Cardiac muscle cell (in vitro differentiated cells and primary cell): ENCODE measurements at regions not wholly inside any gene's neighbourhood (a gene's known extent, or its start where the extent isn't known, plus 50 kb on each side); places are given as distances from the start of the nearest gene placed in this dataset.

Experiments used
- DNase-seq, 2 donors: peaks; one replicate each; pipeline versions ENCODE4 v3.0.0 to v3.0.0-alpha.2; 2010 to 2017; ENCODE audit warnings: low read depth in 1 of 2, low spot score in 1 of 2
- H3K27ac ChIP-seq: fragments of 200-600 bp; sonication (generic); 2 replicates; pipeline ENCODE4 v1.5.1; 2016
- H3K27me3 ChIP-seq: fragments of 200-600 bp; sonication (generic); 2 replicates; pipeline ENCODE4 v1.6.0; 2016; ENCODE audit warnings: control low read depth
- H3K36me3 ChIP-seq: fragments of 200-600 bp; sonication (generic); 2 replicates; pipeline ENCODE4 v1.5.1; 2016; ENCODE audit warnings: control low read depth
- H3K4me1 ChIP-seq: fragments of 200-600 bp; sonication (generic); 2 replicates; pipeline ENCODE4 v1.8.1; 2017; ENCODE audit warnings: low read depth, mild to moderate bottlenecking, mixed run types
- H3K4me3 ChIP-seq: fragments of 200-600 bp; sonication (generic); 2 replicates; pipeline ENCODE4 v1.5.1; 2016; ENCODE audit warnings: mild to moderate bottlenecking
- H3K9me3 ChIP-seq: fragments of 200-600 bp; sonication (generic); 2 replicates; pipeline ENCODE4 v1.5.1; 2017; ENCODE audit warnings: low read depth, mild to moderate bottlenecking, control low read depth
- TF ChIP-seq, protein P1 (sequence below): IDR thresholded peaks from 2 replicates; pipeline ENCODE4 v1.5.1; 2012; ENCODE audit warnings: low read depth, mild to moderate bottlenecking, low read length

- Histone ChIP-seq H3K4me1 (no peaks in the 10 kb centered on the region), H3K27me3 (no peaks in the 10 kb centered on the region), H3K36me3 (no peaks in the 10 kb centered on the region), H3K27ac (no peak overlapping the region), H3K4me3 (no peak overlapping the region), H3K9me3 (no peaks in the 10 kb centered on the region)
- TF ChIP-seq, protein P1, sequence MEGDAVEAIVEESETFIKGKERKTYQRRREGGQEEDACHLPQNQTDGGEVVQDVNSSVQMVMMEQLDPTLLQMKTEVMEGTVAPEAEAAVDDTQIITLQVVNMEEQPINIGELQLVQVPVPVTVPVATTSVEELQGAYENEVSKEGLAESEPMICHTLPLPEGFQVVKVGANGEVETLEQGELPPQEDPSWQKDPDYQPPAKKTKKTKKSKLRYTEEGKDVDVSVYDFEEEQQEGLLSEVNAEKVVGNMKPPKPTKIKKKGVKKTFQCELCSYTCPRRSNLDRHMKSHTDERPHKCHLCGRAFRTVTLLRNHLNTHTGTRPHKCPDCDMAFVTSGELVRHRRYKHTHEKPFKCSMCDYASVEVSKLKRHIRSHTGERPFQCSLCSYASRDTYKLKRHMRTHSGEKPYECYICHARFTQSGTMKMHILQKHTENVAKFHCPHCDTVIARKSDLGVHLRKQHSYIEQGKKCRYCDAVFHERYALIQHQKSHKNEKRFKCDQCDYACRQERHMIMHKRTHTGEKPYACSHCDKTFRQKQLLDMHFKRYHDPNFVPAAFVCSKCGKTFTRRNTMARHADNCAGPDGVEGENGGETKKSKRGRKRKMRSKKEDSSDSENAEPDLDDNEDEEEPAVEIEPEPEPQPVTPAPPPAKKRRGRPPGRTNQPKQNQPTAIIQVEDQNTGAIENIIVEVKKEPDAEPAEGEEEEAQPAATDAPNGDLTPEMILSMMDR: no peak
- DNase-seq: no peak
Observed at GRCh38 chr1:209224886-209225285, 358.6 kb upstream of the CAMK1G start.

DNA sequence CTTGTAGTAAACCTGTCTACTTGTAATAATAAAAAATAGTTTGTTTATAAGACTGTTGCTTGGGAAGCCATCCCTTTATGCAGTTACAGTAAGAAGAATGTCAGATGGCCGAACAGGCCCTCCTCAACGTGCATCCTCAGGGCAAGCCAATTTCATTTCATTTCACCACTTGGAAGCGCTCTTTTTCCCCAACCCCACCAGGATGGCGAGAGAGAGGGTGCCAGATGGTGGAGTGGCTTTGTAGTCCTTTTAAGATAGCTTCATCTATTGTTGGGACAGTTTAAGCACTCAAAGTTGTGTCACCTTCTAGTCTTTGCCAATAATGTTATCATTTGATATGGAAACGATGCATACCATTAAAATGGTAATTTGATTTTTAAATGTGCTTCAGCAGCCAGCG lies 356.3 kb upstream of the CAMK1G start:
- Histone ChIP-seq H3K36me3 (no peaks in the 10 kb centered on the region), H3K4me3 (no peak overlapping the region), H3K4me1 (no peaks in the 10 kb centered on the region), H3K27me3 (no peaks in the 10 kb centered on the region), H3K27ac (no peak overlapping the region), H3K9me3 (no peaks in the 10 kb centered on the region)
- TF ChIP-seq, protein P1: no peak
- no peak for DNase-seq

DNA sequence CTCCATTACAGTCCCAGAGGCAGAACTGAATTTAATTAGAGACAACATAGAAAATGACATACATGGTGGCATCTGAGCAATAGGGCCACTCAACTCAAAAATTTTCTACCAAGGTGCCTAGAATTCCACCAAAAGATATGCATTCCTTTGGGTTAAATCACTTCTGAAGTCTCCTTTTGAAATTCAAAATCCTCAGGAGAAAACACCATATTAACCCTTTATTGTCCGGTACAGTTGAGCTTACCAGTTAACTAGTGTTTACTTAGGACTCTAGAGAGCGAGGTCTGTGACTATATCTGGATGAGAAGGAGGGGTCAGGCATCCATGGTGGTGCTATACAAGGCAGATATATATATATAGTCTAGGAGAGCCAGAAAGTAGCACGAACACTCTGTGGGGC lies 355.6 kb upstream of the CAMK1G start:
- Histone ChIP-seq H3K4me1 (no peaks in the 10 kb centered on the region), H3K4me3 (no peak overlapping the region), H3K27me3 (no peaks in the 10 kb centered on the region), H3K36me3 (no peaks in the 10 kb centered on the region), H3K9me3 (no peaks in the 10 kb centered on the region), H3K27ac (no peak overlapping the region)
- no peak for DNase-seq
- TF ChIP-seq, protein P1: no peak

GRCh38 chr1:209229494-209230061 lies 353.9 kb upstream of the CAMK1G start:
- no peaks in the 10 kb centered on the region for H3K9me3 ChIP-seq
- H3K27me3 ChIP-seq: no peaks in the 10 kb centered on the region
- H3K4me3 ChIP-seq: no peak overlapping the region
- TF ChIP-seq, protein P1: no peak
- H3K4me1 ChIP-seq: no peaks in the 10 kb centered on the region
- no peaks in the 10 kb centered on the region for H3K36me3 ChIP-seq
- no peak overlapping the region for H3K27ac ChIP-seq
- DNase-seq: no peak

DNA sequence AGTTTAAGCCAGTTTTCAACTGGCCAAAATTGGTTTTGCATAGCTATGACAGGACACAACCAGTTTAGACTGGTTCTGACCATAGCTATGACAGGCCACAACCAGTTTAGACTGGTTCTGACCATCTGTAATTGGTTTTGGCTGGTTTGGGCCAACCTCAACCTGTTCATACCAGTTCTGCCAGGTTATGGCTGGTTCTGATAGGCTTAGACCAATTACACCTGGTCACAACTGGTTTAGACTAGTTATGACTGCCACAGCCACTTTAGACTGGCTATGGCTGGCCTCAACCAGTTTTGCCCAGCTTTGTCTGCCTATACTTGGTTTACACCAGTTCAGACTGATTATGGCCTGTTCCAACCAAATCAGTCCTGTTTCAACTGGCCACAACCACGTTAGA lies 353.2 kb upstream of the CAMK1G start:
- H3K27ac ChIP-seq: no peak overlapping the region
- no peaks in the 10 kb centered on the region for H3K36me3 ChIP-seq
- DNase-seq: no peak

More for the DNA sequence above, 353.2 kb upstream of the CAMK1G start:
- no peaks in the 10 kb centered on the region for H3K27me3 ChIP-seq
- no peaks in the 10 kb centered on the region for H3K9me3 ChIP-seq
- TF ChIP-seq, protein P1: no peak
- no peaks in the 10 kb centered on the region for H3K4me1 ChIP-seq
- no peak overlapping the region for H3K4me3 ChIP-seq
